ENCODE measurements at regions not wholly inside any gene's neighbourhood (a gene's known extent, or its start where the extent isn't known, plus 50 kb on each side); places are given as distances from the start of the nearest gene placed in this dataset.

GRCh38 chr19:28388988-28389387 lies 824.0 kb downstream of the UQCRFS1 start:
- TF ChIP-seq CTCF (IDR thresholded peaks at IDR 0.05 in 8 of 11, conservative IDR thresholded peaks at IDR 0.05 in 3 of 11) (no peak), POLR2AphosphoS5 (IDR thresholded peaks at IDR 0.05) (no peak), POLR2A (IDR thresholded peaks at IDR 0.05) (no peak)

Measured in spleen (tissue), 7 donors.